PC-3 (cell line): ENCODE measurements at regions not wholly inside any gene's neighbourhood (a gene's known extent, or its start where the extent isn't known, plus 50 kb on each side); places are given as distances from the start of the nearest gene placed in this dataset.

Source experiments
- ATAC-seq: fragments of 200-7000 bp; cut with Tn5 transposase; 2 replicates; pipeline ENCODE4 v1.9.1; 2020; ENCODE audit warnings: mild to moderate bottlenecking, moderate library complexity
- BruUV-seq: library from RNA; stranded (reverse); fragments of 400-500 nt; replicated peaks from 2 replicates; lab custom pipeline; 2021; lab: Mats Ljungman, UMichigan
- CTCF ChIA-PET: fragments of 300-600 bp; sonication (Branson Sonifier 250); formaldehyde crosslinking; loops from one replicate; lab custom pipeline; 2022; ENCODE audit warnings: antibody characterized with exemption; lab: Charles Lee
- POLR2A ChIA-PET: fragments of 300-600 bp; sonication (Branson Sonifier 250); formaldehyde crosslinking; loops from one replicate; lab custom pipeline; 2022; ENCODE audit warnings: antibody characterized with exemption; ENCODE audit not compliant: unreplicated experiment; lab: Charles Lee
- DNase-seq: peaks from one replicate; pipeline ENCODE4 v3.0.0-alpha.2; 2015
- H2AFZ ChIP-seq: fragments of 300-600 bp; sonication (generic); 2 replicates; pipeline ENCODE4 v1.6.0; 2016; ENCODE audit warnings: antibody characterized with exemption, low read length
- H3F3A ChIP-seq: fragments of 300-600 bp; sonication (generic); one replicate; pipeline ENCODE4 v1.6.0; 2017; ENCODE audit warnings: antibody characterized with exemption, low read length, control low read depth, mild to moderate bottlenecking; ENCODE audit not compliant: unreplicated experiment
- H3K27ac ChIP-seq: fragments of 300-600 bp; sonication (generic); 2 replicates; pipeline ENCODE4 v1.5.1; 2016; ENCODE audit warnings: mild to moderate bottlenecking, low read length
- H3K27me3 ChIP-seq: fragments of 300-600 bp; sonication (generic); 2 replicates; pipeline ENCODE4 v1.6.1; 2016; ENCODE audit warnings: low read length, mixed read lengths
- H3K36me3 ChIP-seq: fragments of 300-600 bp; sonication (generic); 2 replicates; pipeline ENCODE4 v1.6.1; 2016; ENCODE audit warnings: low read depth, mixed run types, low read length, mixed read lengths
- H3K4me1 ChIP-seq: fragments of 300-600 bp; sonication (generic); 2 replicates; pipeline ENCODE4 v1.5.1; 2016; ENCODE audit warnings: low read length; ENCODE audit not compliant: insufficient read depth
- H3K4me2 ChIP-seq: fragments of 300-600 bp; sonication (generic); 2 replicates; pipeline ENCODE4 v1.6.0; 2016; ENCODE audit warnings: low read length
- H3K4me3 ChIP-seq: fragments of 300-600 bp; sonication (generic); 2 replicates; pipeline ENCODE4 v1.5.1; 2016; ENCODE audit warnings: mild to moderate bottlenecking, low read length, mixed read lengths
- H3K79me2 ChIP-seq: fragments of 300-600 bp; sonication (generic); 2 replicates; pipeline ENCODE4 v1.6.1; 2017; ENCODE audit warnings: low read length, mixed read lengths
- H3K9ac ChIP-seq: fragments of 300-600 bp; sonication (generic); 2 replicates; pipeline ENCODE4 v1.6.0; 2016; ENCODE audit warnings: mild to moderate bottlenecking, low read length
- H3K9me2 ChIP-seq: fragments of 300-600 bp; sonication (generic); replicated peaks from 2 replicates; pipeline ENCODE4 v1.6.1; 2016; ENCODE audit warnings: mixed run types, low read length, mixed read lengths
- H3K9me3 ChIP-seq: fragments of 300-600 bp; sonication (generic); 2 replicates; pipeline ENCODE4 v1.6.1; 2016; ENCODE audit warnings: low read length, mixed read lengths
- H4K20me1 ChIP-seq: fragments of 300-600 bp; sonication (generic); 2 replicates; pipeline ENCODE4 v1.6.1; 2016; ENCODE audit warnings: low read length, mixed read lengths
- EZH2 ChIP-seq: fragments of 300-600 bp; sonication (generic); IDR thresholded peaks from one replicate; pipeline ENCODE4 v1.6.1; 2017; ENCODE audit warnings: antibody characterized with exemption, mild to moderate bottlenecking, low read length; ENCODE audit not compliant: unreplicated experiment
- EZH2phosphoT487 ChIP-seq: fragments of 300-600 bp; sonication (generic); IDR thresholded peaks from 2 replicates; pipeline ENCODE4 v1.6.1; 2018; ENCODE audit warnings: mild to moderate bottlenecking, antibody characterized with exemption, low read length, borderline replicate concordance
- intact Hi-C: fragments of 100-400 bp; cut with micrococcal nuclease; formaldehyde crosslinking; loops from 2 replicates; pipeline ENCODE4 v1.9.0; 2023
- TF ChIP-seq, protein P1 (sequence below): fragments of 300-600 bp; sonication (generic); conservative IDR thresholded peaks from 2 replicates; pipeline ENCODE4 v1.5.1; 2017; ENCODE audit warnings: antibody characterized with exemption, low read depth, mild to moderate bottlenecking, low read length

DNA sequence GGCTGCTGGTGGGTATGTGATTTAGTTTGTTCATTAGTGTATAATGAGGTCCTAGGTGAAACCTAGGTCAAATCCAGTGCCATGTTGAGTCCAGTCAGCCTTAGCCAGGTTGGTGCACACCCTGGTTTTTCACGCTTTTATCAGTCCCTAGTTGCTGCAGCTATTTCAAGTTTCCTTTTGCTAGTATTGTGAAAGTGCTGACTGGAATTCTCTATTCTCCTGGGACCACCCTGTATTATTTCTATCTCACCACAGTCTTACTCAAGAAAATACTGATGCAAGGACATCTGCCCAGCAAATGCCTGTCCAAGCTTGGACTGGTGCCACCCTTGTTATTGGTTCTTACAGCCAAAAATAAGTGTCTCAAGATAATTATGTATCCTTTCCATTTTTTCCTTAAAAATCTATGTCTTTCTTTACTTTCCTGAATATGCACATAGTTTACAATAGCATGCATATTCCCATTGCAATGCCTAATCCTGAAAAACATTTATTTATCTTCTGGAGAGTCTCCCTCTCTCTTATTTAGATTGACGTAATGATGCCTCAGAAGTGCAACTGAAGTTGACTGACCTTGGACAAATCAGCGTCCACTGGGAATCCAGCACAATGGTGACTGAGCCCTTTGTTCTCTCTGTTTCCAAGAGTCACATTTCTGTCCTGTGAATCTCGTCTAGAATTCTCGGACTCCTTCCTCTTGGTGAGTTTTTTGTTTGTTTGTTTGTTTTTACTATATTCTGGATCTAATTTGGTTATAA is 1075.0 kb downstream of the CDH9 start:
- peak overlapping the region; percentile 20; the same call in 1 of the 2 replicates for H3K4me2 ChIP-seq
- CTCF ChIA-PET, result no interaction called here
- H3K36me3 ChIP-seq, result no peaks in the 10 kb centered on the region
- POLR2A ChIA-PET, result no interaction called here
- ATAC-seq (no peak), DNase-seq (no peak)
- intact Hi-C loops, result no loop called here
- H3F3A ChIP-seq, result no peaks in the 10 kb centered on the region
- no peaks in the 10 kb centered on the region for H3K9me3 ChIP-seq
- H2AFZ ChIP-seq, result peak overlapping the region; percentile 57; the same call in 1 of the 2 replicates
- no peaks in the 10 kb centered on the region for H4K20me1 ChIP-seq
- H3K27ac ChIP-seq, result no peak overlapping the region
- H3K4me3 ChIP-seq, result peak overlapping the region; percentile 13; the same call in 1 of the 2 replicates
- no peaks in the 10 kb centered on the region for H3K9me2 ChIP-seq
- H3K79me2 ChIP-seq, result no peaks in the 10 kb centered on the region
- no peak overlapping the region for H3K9ac ChIP-seq
- H3K27me3 ChIP-seq, result no peaks in the 10 kb centered on the region
- BruUV-seq, result no TSS peak
- no peak for TF ChIP-seq EZH2
- TF ChIP-seq EZH2phosphoT487, result no peak
- TF ChIP-seq, protein P1, sequence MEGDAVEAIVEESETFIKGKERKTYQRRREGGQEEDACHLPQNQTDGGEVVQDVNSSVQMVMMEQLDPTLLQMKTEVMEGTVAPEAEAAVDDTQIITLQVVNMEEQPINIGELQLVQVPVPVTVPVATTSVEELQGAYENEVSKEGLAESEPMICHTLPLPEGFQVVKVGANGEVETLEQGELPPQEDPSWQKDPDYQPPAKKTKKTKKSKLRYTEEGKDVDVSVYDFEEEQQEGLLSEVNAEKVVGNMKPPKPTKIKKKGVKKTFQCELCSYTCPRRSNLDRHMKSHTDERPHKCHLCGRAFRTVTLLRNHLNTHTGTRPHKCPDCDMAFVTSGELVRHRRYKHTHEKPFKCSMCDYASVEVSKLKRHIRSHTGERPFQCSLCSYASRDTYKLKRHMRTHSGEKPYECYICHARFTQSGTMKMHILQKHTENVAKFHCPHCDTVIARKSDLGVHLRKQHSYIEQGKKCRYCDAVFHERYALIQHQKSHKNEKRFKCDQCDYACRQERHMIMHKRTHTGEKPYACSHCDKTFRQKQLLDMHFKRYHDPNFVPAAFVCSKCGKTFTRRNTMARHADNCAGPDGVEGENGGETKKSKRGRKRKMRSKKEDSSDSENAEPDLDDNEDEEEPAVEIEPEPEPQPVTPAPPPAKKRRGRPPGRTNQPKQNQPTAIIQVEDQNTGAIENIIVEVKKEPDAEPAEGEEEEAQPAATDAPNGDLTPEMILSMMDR, result no peak
- H3K4me1 ChIP-seq, result no peaks in the 10 kb centered on the region

DNA sequence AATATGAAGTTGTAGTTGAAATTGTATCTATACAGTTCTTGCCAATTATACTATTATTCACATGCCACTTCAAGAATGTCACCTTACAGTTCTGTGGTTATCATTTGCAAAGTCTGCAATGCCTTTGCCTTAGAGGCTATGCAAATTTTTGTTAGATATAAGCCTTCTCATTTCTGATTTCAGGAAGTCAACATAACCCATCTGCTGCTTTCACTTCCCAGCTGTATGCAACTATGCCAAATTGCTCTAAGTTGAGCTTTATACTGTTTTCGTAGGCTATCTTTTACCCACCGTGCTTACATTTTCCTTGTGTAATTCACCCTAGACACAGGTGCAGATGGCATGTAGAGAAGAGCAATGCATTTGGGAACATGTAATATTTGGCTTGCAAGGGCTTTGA is 1083.0 kb downstream of the CDH9 start:
- Histone ChIP-seq H3K9ac (no peak overlapping the region), H3K36me3 (no peaks in the 10 kb centered on the region), H3K9me3 (no peaks in the 10 kb centered on the region), H3F3A (no peaks in the 10 kb centered on the region), H2AFZ (no peak overlapping the region), H3K4me1 (no peaks in the 10 kb centered on the region), H3K27ac (no peak overlapping the region), H4K20me1 (no peaks in the 10 kb centered on the region), H3K4me3 (no peak overlapping the region), H3K9me2 (no peaks in the 10 kb centered on the region), H3K4me2 (no peak overlapping the region), H3K27me3 (no peaks in the 10 kb centered on the region), H3K79me2 (no peaks in the 10 kb centered on the region)
- intact Hi-C loops, result no loop called here
- TF ChIP-seq EZH2 (no peak), EZH2phosphoT487 (no peak)
- TF ChIP-seq, protein P1, result no peak
- CTCF ChIA-PET, result no interaction called here
- POLR2A ChIA-PET, result no interaction called here
- no TSS peak for BruUV-seq
- ATAC-seq, result no peak
- DNase-seq, result no peak

DNA sequence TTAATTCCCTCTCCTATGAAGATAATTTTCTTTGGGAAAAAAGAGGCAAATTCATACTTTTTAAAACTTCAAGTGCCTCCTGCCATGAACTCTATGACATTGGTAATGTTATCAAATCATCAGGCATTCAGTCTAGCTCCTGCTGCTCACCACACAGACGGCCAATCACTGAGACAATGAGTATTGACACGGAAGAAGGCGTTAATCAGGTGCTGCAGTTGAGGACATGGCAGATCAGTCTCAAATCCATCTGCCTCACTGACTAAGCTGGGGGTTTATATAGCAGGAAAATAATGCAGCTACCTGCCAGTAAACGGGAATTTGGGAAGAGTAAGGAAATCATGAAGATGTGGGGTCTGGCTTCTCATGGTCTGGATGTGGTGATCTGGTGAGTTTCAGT is 1087.7 kb downstream of the CDH9 start:
- POLR2A ChIA-PET, result no interaction called here
- intact Hi-C loops, result no loop called here
- CTCF ChIA-PET, result no interaction called here
- Histone ChIP-seq H3K27me3 (no peaks in the 10 kb centered on the region), H3K4me2 (no peak overlapping the region), H3K79me2 (no peaks in the 10 kb centered on the region), H2AFZ (peak overlapping the region; percentile 8; the same call in 1 of the 2 replicates), H3F3A (no peaks in the 10 kb centered on the region), H3K9me2 (no peaks in the 10 kb centered on the region), H4K20me1 (no peaks in the 10 kb centered on the region), H3K9ac (no peak overlapping the region), H3K27ac (no peak overlapping the region), H3K4me3 (no peak overlapping the region), H3K4me1 (0 out of 2 replicates have a peak, but pooled peaks cover 5% of the 10 kb centered on the region), H3K36me3 (no peaks in the 10 kb centered on the region), H3K9me3 (no peaks in the 10 kb centered on the region)
- TF ChIP-seq, protein P1, result no peak
- TF ChIP-seq EZH2 (no peak), EZH2phosphoT487 (no peak)
- DNase-seq (no peak), ATAC-seq (no peak)
- no TSS peak for BruUV-seq
